GM21447 (cell line): ENCODE measurements at regions not wholly inside any gene's neighbourhood (a gene's known extent, or its start where the extent isn't known, plus 50 kb on each side); places are given as distances from the start of the nearest gene placed in this dataset.

Experiments used
- ATAC-seq: cut with Tn5 transposase; IDR thresholded peaks from one replicate; pipeline ENCODE4 v1.9.1; 2021; ENCODE audit not compliant: unreplicated experiment

DNA sequence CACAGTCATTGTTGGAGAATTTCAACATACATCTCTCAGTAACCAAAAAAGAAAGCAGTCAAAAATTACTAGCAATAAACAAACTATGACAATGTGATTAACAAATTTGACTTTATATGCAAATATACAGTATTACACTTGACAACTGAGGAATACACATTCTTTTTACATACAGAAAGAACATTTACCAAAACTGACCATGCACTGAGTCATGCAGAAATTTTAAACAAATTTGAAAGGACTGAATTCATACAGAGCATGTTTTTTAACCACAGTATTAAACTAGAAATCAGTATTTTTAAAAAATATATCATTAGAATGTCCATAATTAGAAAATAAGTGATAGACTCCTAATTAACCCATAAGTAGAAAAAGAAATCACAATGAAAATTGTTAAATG, 420.1 kb downstream of the TBC1D4 start:
- no peak for ATAC-seq

GRCh38 chr13:75055296-75055695, 426.7 kb downstream of the TBC1D4 start:
- no peak for ATAC-seq

DNA sequence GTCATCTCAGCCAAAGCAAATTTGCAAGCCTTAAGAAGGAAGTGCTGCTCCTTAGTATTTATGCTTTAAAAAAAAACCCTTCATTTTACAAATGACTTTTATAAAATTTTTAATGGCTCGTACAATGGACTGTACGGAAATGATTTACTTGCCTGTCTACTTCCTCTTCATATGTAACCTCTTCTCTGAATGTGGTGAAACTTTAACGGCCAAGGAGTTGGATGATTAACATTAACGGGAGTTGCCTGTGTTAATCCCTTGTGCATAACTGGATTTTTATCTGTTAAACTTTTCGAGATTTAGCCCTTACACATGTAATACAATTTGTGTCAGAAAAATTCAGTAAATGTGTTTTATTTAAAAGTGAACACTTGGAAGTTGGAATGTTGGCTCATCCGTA, 429.4 kb downstream of the TBC1D4 start:
- no peak for ATAC-seq

- no peak for ATAC-seq
Observed at GRCh38 chr13:75050419-75051046, 431.4 kb downstream of the TBC1D4 start.

GRCh38 chr13:75049735-75050335, 432.1 kb downstream of the TBC1D4 start:
- no peak for ATAC-seq

- no peak for ATAC-seq
Observed at GRCh38 chr13:75042807-75043206, 439.2 kb downstream of the TBC1D4 start.

GRCh38 chr13:75038393-75039113, 443.4 kb downstream of the TBC1D4 start:
- ATAC-seq: no peak

DNA sequence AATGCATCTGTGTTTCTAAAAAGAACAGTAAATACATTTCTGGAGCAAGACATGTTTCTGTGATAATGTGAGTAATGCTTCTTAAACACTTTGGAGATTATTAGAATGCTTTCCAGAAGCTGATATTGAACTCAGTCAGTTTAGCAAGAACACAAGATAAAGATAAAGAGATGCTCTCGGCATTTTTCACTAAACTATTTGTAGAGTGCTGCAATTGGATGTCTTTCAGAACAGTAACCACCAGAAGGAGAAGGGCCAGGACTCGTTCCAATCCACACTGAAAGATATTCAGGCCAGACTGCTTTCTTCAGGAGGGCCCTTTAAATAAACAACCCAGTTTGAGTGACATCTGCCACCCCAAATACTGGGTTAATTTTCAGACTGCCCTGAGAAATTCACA, 456.0 kb downstream of the TBC1D4 start:
- ATAC-seq: no peak

DNA sequence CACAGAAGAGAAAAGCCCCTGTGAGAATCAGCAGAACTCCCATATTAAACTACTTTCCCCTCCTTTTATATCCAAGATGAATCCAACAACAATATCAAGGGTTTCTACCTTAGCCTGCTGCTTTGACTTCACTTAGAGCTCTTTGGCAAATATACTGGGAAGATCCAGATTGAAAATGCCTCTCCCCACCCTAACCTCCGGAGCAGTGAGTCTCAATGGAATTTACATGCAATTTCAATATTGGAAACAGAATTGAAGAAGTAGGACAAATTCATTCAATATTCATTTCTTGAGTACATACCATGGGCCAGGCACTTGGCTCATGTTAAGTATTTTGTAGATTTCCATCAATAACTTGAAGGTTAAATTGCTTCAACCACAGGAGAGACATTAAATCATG, 457.4 kb downstream of the TBC1D4 start:
- ATAC-seq: no peak

- ATAC-seq: no peak
Observed at GRCh38 chr13:75023609-75024008, 458.4 kb downstream of the TBC1D4 start.

GRCh38 chr13:75021151-75021550, 460.8 kb downstream of the TBC1D4 start:
- no peak for ATAC-seq

GRCh38 chr13:75016225-75016624, 465.7 kb downstream of the TBC1D4 start:
- ATAC-seq: no peak

DNA sequence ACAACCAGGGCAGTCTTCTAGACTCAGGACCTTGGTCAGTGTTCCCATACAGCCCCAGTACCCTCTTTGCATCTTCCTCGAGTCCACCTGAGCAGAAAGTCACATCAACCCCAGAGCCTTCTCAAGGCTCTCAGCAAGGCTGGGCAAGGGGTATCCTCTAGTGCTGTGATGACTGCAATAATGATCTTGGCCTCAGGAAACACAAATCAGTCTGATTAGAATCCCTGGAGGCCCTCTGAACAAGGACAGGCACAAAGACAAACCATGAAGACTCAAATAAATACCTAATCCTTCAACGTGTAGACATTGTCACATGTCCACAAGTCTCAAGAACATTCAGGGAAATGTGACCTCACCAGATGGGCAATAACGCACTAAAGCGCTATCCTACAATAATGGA, 468.2 kb downstream of the TBC1D4 start:
- ATAC-seq: no peak

DNA sequence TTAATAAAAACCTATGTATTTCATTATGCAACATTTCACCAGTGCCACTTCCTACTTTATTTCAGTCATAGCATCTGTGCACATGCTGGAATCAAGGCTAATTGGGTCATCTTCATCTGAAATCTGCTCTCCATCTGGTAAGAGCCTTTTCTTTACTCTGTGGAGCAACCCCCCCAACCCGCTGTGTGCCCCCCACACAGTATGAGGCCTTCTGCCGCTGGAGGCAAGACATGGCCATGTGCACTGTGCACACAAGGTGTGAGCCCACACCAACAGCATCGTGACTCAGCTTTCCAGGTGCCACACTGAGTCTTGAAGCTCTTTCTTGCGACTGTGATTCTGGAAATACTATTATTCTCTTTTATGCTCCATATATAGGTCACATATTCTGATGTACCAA, 471.0 kb downstream of the TBC1D4 start:
- ATAC-seq: no peak

DNA sequence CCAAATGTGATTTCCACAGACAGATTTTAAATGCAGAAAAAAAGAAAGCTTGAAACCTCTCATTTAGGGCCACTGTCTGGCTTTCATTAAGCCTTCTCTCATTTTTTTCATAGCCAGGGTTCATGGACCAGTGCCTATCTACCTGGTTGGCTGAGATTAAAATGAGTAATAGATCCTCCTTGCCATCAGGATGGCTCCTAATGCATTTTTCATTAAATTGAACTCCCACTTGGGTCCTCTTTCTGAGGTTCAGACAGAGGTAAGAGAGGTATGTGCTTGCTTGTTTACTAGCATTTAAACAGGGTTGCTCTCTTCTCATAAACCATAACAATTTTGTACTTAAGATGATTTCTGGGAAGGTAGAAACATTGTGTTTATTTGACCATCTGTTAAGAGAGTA, 473.0 kb downstream of the TBC1D4 start:
- ATAC-seq: no peak

GRCh38 chr13:74990992-74991391, 491.0 kb downstream of the TBC1D4 start:
- ATAC-seq: no peak

GRCh38 chr13:74987124-74987690, 494.8 kb downstream of the TBC1D4 start:
- no peak for ATAC-seq

DNA sequence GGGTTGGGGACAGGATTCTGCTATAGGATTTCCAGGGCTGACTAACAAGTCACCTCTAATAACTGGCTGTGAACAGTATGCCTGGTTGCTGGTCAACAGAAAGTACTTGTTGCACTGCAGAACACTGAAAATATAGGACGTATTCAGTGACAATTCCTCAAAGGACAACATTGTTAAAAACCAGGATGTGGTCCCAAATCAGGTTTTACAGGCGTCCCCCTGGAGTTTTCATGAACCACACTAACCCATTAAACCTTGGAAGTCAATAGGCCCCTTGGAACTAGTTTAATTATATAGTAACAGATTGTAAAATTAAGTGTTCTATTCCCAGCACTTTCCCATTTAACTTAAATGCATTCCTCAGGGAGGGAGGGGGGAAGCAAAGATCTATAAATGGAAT, 495.4 kb downstream of the TBC1D4 start:
- no peak for ATAC-seq

- ATAC-seq: no peak
Observed at GRCh38 chr13:74979703-74980102, 502.3 kb downstream of the TBC1D4 start.

DNA sequence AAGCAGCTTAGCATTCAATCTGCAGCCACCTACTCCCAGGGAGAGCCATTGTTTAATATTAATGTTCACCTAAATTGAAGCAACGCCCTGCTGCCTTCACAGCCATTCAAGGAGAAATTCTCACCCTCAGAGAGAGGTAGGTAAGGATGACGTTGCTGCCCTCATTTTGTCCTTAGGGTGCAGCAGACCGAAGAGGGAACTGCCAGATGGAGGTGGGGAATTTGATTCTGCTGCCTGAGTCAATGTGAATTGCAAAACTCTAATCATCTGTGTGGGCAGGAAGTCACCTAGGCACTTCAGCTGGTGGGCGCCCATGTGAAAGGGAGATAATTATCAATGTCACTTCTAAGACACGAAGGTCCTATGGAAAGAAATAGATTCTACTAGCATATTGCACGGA, 503.4 kb downstream of the TBC1D4 start:
- ATAC-seq: no peak

- no peak for ATAC-seq
Observed at GRCh38 chr13:74977498-74977897, 504.5 kb downstream of the TBC1D4 start.

- no peak for ATAC-seq
Observed at GRCh38 chr13:74975111-74975510, 506.9 kb downstream of the TBC1D4 start.
